ENCODE measurements at regions not wholly inside any gene's neighbourhood (a gene's known extent, or its start where the extent isn't known, plus 50 kb on each side); places are given as distances from the start of the nearest gene placed in this dataset.
A peak's percentile ranks its signal among the peaks of the same experiment; 100 is the strongest.

- no peak for DNase-seq
Measured at GRCh38 chr1:67898033-67898726, 64.9 kb upstream of the GNG12 start.

DNA sequence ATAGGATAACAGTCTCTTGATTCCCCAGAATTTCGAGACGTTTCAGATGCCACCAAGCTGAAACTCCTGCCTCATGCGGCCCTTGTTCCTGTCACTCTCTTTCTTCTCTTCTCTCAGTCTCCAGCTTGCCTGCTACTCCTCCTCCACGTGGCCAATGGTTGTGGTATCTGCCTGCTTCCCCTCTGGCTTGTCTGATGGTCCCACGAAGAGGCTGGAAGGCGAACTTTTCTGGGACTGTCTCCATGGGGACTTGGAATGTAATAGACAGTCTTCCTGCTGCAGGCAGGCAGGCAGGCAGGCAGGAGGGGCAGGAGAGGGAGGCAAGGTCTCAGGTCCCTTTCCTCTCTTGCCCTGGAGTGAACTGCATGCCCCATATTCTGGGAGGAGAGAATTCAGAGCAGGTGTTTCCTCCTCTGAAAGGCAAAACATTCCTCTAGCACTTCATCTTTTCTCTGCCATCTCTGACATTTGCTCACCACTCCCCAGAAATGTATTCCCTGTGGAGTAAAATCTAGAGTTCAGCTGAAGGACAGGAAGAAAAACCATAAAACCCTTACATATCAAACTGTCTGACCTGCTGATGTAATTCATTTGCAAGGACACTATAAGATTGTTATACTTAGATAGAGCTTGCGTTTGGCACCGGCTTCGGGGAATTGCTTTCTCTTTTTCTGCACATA is 64.1 kb upstream of the GNG12 start:
- no peak for DNase-seq

- no peak for DNase-seq
Measured at GRCh38 chr1:67896826-67897225, 63.6 kb upstream of the GNG12 start.

GRCh38 chr1:67894981-67895735 is 61.9 kb upstream of the GNG12 start:
- DNase-seq: no peak

- no peak for DNase-seq
Measured at GRCh38 chr1:67893126-67893495, 59.8 kb upstream of the GNG12 start.

DNA sequence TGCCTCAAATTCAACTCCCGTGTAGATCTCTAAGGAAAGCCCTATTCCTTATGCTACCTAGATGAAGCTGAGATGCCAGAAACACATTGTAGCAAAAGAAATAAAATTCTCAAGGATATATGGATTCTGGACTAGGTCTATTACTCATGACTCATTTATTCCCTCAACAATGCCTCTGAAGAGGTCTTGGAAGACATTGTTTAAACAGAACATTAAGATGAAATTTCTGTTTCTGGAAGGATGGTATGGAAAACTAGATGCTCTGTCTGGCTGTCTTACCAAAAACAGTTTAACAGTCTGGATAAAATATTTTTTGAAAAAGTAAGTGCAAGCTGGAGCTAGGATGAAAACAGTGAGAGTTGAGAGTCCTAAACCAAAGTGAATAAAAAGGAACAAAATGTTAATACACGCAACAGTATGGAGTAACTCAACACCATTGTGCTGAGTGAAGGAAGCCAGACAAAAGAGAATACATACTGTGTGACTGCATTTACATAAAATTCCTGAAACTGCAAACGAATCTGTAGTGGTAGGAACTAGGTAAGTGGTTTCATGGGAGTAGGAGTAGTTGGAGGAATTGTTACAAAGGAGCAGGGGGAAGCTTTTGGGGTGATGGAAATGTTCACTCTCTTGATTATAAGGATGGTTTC is 59.3 kb upstream of the GNG12 start:
- no peak for DNase-seq

- DNase-seq: no peak
Measured at GRCh38 chr1:67890857-67891256, 57.6 kb upstream of the GNG12 start.

DNA sequence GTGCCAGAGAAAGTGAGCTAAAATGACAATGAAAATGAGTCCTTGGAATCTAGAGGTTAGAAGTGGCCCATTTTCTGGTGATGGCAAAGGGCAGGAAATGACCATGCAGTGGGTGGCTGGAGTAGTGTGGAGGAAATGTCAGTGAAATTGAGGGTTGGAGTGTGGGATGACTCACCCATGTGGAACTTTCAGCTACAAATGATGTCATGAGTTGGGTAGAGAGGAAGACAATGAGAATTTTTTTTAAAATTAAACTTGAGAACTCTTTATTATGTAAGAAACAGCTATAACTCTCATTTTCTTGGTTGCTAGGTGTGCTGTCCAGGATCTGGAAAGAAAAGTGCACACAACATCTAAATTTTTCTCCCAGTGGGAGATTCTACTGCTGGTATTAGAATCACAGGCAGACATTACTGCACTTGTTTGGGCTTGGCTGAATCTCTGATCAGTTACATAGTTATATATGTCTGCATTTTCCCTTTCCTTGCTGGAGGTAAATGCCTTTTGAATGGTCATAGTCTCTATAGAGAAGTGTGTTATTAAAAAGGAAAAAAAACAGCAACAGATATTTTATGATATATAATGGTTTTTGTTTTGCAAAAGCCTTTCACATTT is 56.8 kb upstream of the GNG12 start:
- DNase-seq: no peak

DNA sequence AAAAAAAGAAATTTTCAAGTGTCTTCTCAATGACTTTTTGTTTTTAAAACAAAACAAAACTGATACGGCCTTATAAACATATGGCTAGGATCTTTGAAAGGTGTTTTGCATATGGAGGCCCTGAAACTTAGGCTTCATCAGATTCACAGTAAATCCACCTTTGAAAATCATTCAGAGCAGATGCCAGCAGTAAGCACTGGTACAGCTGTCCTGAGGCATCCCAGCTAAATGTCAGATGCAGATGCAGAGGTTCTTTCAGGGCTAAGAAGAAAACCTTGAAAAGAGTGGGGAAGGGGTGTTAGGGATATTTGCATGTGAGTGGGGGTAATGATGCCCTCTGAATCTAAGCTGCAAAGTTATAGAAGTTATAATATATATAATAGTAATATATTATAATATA is 56.2 kb upstream of the GNG12 start:
- no peak for DNase-seq

- peak; percentile 12 for DNase-seq
Measured at GRCh38 chr1:67888216-67889106, 55.2 kb upstream of the GNG12 start.

- no peak for DNase-seq
Measured at GRCh38 chr1:67887146-67887545, 53.9 kb upstream of the GNG12 start.

DNA sequence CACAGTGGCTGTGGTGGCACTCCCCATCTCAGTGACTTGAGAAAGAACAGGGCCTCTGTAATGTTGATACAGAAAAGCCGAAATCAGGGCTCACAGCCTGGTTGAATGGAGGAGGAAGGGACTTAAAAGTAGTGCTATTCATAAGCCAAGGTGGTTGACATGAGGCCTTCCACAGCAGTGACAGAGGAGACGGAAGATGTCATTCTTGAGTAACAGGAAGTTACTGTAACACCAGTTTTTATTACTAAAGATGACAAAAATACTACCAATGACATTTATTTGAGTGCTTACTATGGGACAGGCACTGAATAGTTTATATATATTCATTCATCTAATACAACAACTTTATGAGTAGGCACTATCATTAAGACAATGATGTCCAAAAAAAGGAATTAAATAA is 52.8 kb upstream of the GNG12 start:
- DNase-seq: no peak

DNA sequence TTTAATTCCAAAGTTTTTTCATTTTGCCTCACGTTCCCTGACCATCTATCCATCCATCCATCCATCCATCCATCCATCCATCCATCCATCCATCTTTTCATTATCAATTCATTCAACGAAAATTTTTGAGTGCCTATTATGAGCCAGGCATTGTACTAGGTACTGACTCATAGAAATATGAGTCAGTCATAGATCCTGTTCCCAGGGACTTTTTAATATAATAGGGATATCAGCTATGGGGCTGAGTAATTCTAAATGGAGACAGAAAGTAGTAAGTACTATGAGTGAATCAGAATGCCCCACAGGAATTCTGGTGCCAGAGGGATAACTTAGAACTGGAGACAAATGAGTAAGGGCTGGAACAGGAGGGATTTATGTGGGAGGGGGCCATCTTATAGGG is 49.8 kb upstream of the GNG12 start:
- no peak for DNase-seq

Measured in NCI-H774 (cell line).